Right lobe of liver (tissue), 4 donors: ENCODE measurements at regions not wholly inside any gene's neighbourhood (a gene's known extent, or its start where the extent isn't known, plus 50 kb on each side); places are given as distances from the start of the nearest gene placed in this dataset.

Experiments
- CTCF ChIP-seq, 4 donors: fragments of 200-600 bp in 3 of 4; fragments of 450-650 bp in 1 of 4; IDR thresholded peaks; one replicate each; pipeline versions ENCODE4 v1.5.1 to v1.8.0; 2016 to 2022; ENCODE audit warnings: antibody characterized with exemption in 4 of 4, mild to moderate bottlenecking in 2 of 4
- POLR2A ChIP-seq: fragments of 450-650 bp; IDR thresholded peaks from one replicate; pipeline ENCODE4 v1.6.1; 2017; ENCODE audit warnings: antibody characterized with exemption, mild to moderate bottlenecking
- donor health status: DM: no; HTN: no; CAD: no.
- donor health status: DM: no; HTN: no; CAD: no.
- donor health status: DM: no; HTN: yes; CAD: no.

- TF ChIP-seq CTCF (IDR thresholded peaks at IDR 0.05) (no peak), POLR2A (no peak)
These were observed 389.3 kb upstream of the ATP11B start for GRCh38 chr3:182404031-182404430.
